Stomach (tissue), 8 donors: ENCODE measurements at regions not wholly inside any gene's neighbourhood (a gene's known extent, or its start where the extent isn't known, plus 50 kb on each side); places are given as distances from the start of the nearest gene placed in this dataset.
A peak's percentile ranks its signal among the peaks of the same experiment; 100 is the strongest.

ENCODE experiments used
- DNase-seq, 2 donors: peaks; one replicate each; pipeline versions ENCODE4 v3.0.0 to v3.0.0-alpha.2; 2013 to 2019
- H3K27ac ChIP-seq, 5 donors: fragments of 200-600 bp in 4 of 5; sonication (generic) in 4 of 5; one replicate each; pipeline ENCODE4 v1.5.1; 2013 to 2019; ENCODE audit warnings: mild to moderate bottlenecking in 1 of 5, moderate library complexity in 1 of 5
- H3K27me3 ChIP-seq, 3 donors: fragments of 200-600 bp; sonication (generic); one replicate each; pipeline ENCODE4 v1.5.1; 2017 to 2019; ENCODE audit warnings: mixed run types in 1 of 3
- H3K36me3 ChIP-seq, 4 donors: fragments of 200-600 bp; sonication (generic); 1 replicate in 3 of 4; 2 replicates in 1 of 4; pipeline ENCODE4 v1.5.1; 2016 to 2019
- H3K4me1 ChIP-seq, 4 donors: fragments of 200-600 bp; sonication (generic); one replicate each; pipeline ENCODE4 v1.5.1; 2016 to 2019
- H3K4me3 ChIP-seq, 4 donors: fragments of 200-600 bp; sonication (generic) in 3 of 4; one replicate each; pipeline ENCODE4 v1.5.1; 2016 to 2019; ENCODE audit warnings: mild to moderate bottlenecking in 1 of 4
- H3K9me3 ChIP-seq, 4 donors: fragments of 200-600 bp; sonication (generic); one replicate each; pipeline ENCODE4 v1.5.1; 2016 to 2019
- CTCF ChIP-seq, 7 experiments: fragments of 450-650 bp in 4 of 7; fragments of 200-600 bp in 3 of 7; sonication (generic) in 3 of 7; IDR thresholded peaks; one replicate each; pipeline ENCODE4 v1.5.1; 2016 to 2019; ENCODE audit warnings: antibody characterized with exemption in 7 of 7, control low read depth in 2 of 7, mild to moderate bottlenecking in 1 of 7
- EP300 ChIP-seq: sonication (generic); formaldehyde crosslinking; IDR thresholded peaks from one replicate; pipeline ENCODE4 v1.6.1; 2017; ENCODE audit warnings: antibody characterized with exemption
- POLR2A ChIP-seq, 4 donors: fragments of 450-650 bp; IDR thresholded peaks; one replicate each; pipeline ENCODE4 v1.6.1; 2016; ENCODE audit warnings: antibody characterized with exemption in 4 of 4, control low read depth in 2 of 4, mild to moderate bottlenecking in 1 of 4, moderate library complexity in 1 of 4
- POLR2AphosphoS5 ChIP-seq, 3 donors: sonication (generic); formaldehyde crosslinking; IDR thresholded peaks; one replicate each; pipeline ENCODE4 v1.6.1; 2016; ENCODE audit warnings: antibody characterized with exemption in 3 of 3
- WGBS, 5 donors: extraction: QIAGEN DNeasy Blood & Tissue Kit in 3 of 5; methylation state at CpG; one replicate each; pipeline versions ENCODE4 v1.1.5 to v1.1.7; 2013 to 2018; 5-methylcytosine and 5-hydroxymethylcytosine counted together
- intact Hi-C: fragments of 100-400 bp; cut with DNase I; formaldehyde crosslinking; loops from one replicate; pipeline ENCODE4 v1.15.1; 2023; ENCODE audit warnings: low total_unique reads
- donor health status: healthy with polysubstance abuse.
- donor health status: Bipolar disorder and iron deficiency.
- donor health status: healthy.

- no peak for DNase-seq
- no peaks in the 10 kb centered on the region for H3K36me3 ChIP-seq
- peaks cover 2 to 48% (median 22%) of the 10 kb centered on the region in 4 donors for H3K4me1 ChIP-seq
- 42 to 62% (median 53%) methylated on average over 7 of the region's 7 CpGs for WGBS, 5 donors
- H3K9me3 ChIP-seq = no peaks in the 10 kb centered on the region
- no peak overlapping the region for H3K4me3 ChIP-seq
- H3K27me3 ChIP-seq = peaks cover 0 to 1% (median 0%) of the 10 kb centered on the region in 3 donors
- no peak overlapping the region for H3K27ac ChIP-seq
- intact Hi-C loops = no loop called here
- TF ChIP-seq EP300 = no peak
Measured at GRCh38 chr4:14867847-14868246, 134.4 kb upstream of the CPEB2 start.

- Histone ChIP-seq H3K27ac (no peak overlapping the region), H3K27me3 (no peaks in the 10 kb centered on the region), H3K36me3 (no peaks in the 10 kb centered on the region), H3K4me1 (peaks cover 0 to 39% (median 17%) of the 10 kb centered on the region in 4 donors), H3K4me3 (no peak overlapping the region), H3K9me3 (no peaks in the 10 kb centered on the region)
- no peak for TF ChIP-seq CTCF (IDR thresholded peaks at IDR 0.05)
- TF ChIP-seq POLR2AphosphoS5 (IDR thresholded peaks at IDR 0.05) = peak in 1 of 3 donors; percentile 9
- intact Hi-C loops = no loop called here
- no peak for DNase-seq
- 91 to 96% (median 95%) methylated on average over 4 of the region's 4 CpGs for WGBS, 5 donors
Measured at GRCh38 chr4:14868426-14869395, 133.6 kb upstream of the CPEB2 start.

DNA sequence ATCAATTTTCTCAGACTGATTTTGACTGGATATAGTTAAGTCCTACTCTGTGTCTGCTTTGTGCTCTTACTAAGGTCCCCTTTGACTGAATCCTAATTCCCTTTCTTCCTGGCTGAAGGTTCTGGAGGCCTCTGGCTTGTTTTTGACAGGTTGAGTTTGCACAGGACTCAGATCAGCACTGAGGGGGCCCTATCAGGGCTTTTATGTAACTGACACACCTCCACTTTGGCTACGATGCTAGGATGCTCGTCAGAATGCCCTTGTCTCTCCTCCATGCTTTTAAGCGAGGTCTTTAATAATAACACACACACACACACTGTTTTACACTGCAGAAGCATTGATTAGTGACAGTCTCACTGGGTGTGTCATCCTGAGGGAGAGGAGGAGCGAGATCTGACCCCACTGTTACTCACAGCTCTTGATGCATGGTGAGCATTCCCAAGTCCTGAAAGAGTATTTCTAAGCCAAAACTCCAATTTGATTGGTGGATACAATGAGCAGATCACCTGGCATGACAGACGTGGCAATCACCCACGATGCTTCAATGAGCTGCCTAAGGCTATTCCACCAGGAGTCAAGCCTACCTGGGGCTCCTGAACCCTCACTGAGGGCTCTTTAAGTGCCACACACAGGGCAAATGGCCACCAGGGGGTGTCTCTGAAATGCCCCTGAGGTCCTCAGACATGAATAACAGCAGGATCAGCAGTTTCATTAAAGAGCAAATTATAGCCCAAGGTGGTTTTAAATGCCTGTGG, 130.4 kb upstream of the CPEB2 start:
- intact Hi-C loops = no loop called here
- TF ChIP-seq CTCF (IDR thresholded peaks at IDR 0.05) (peak in 5 of 7 experiments; percentile 7 to 32 (median 24)), POLR2AphosphoS5 (IDR thresholded peaks at IDR 0.05) (no peak)
- 52 to 78% (median 62%) methylated on average over 5 to 6 of the region's 6 CpGs for WGBS, 5 donors
- H3K36me3 ChIP-seq = no peaks in the 10 kb centered on the region
- H3K9me3 ChIP-seq = no peaks in the 10 kb centered on the region
- peaks cover 0 to 20% (median 7%) of the 10 kb centered on the region in 4 donors for H3K4me1 ChIP-seq
- no peaks in the 10 kb centered on the region for H3K27me3 ChIP-seq
- no peak overlapping the region for H3K27ac ChIP-seq
- no peak overlapping the region for H3K4me3 ChIP-seq
- DNase-seq = peak in 1 of 2 donors; percentile 61

DNA sequence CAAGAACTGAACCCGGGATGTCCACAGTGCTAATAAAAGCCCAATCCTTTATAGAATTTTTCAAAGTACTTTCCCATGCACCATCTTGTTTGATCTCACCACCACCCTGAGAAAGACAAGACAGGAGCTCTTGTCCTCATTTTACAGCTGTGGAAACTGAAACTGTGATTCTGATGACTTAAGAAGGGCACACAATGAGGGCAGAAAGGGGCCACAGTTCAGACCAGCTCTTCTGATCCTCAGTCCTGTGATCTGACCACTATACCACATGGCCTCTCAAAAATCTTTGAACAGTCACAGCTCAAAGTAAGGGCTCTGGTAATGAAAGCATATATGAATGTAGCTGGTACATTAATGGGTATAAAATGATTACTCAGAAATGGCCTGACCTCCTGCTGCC, 127.3 kb upstream of the CPEB2 start:
- Histone ChIP-seq H3K27me3 (no peaks in the 10 kb centered on the region), H3K27ac (no peak overlapping the region), H3K36me3 (no peaks in the 10 kb centered on the region), H3K4me3 (no peak overlapping the region), H3K4me1 (peaks cover 3 to 16% (median 11%) of the 10 kb centered on the region in 4 donors), H3K9me3 (no peaks in the 10 kb centered on the region)
- 67 to 92% (median 76%) methylated on average over 1 of the region's 1 CpG for WGBS, 5 donors
- no peak for TF ChIP-seq CTCF (IDR thresholded peaks at IDR 0.05)
- no peak for TF ChIP-seq EP300
- TF ChIP-seq POLR2AphosphoS5 (IDR thresholded peaks at IDR 0.05) = no peak
- no peak for TF ChIP-seq POLR2A (IDR thresholded peaks at IDR 0.05)
- DNase-seq = no peak
- intact Hi-C loops = no loop called here
